ENCODE measurements at regions not wholly inside any gene's neighbourhood (a gene's known extent, or its start where the extent isn't known, plus 50 kb on each side); places are given as distances from the start of the nearest gene placed in this dataset.
"Not testable (repeated sequence)": the region's sequence is repeated elsewhere in the genome, so short reads cannot be mapped to it uniquely, and the experiment has no call there.

- DNase-seq (ENCODE audit: low read depth): no peak
These were observed 108.0 kb upstream of the CACHD1 start for GRCh38 chr1:64361974-64362373.

GRCh38 chr1:64363111-64363510, 106.8 kb upstream of the CACHD1 start:
- DNase-seq (ENCODE audit: low read depth): no peak

GRCh38 chr1:64363616-64364015, 106.3 kb upstream of the CACHD1 start:
- DNase-seq (ENCODE audit: low read depth): no peak

DNA sequence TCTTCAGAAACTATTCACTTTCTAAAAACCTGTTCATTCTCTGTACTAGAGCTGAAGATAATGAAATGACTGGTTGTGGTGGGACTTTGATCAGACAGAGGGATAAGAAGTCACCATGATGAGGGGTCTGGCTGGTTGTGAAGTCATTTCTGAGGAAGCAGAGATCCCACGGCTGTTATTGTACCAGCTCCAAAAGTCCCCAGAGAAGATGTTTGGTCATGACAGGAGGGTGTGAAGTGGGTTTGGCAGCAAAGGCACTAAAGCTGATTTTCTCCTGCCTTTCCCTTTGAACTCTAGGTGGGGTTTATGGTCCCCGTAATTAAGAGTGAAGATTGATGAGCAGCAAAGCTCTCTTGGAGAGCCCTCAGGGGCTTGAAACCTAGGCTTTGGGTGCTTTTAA, 103.1 kb upstream of the CACHD1 start:
- DNase-seq (ENCODE audit: low read depth): no peak

DNA sequence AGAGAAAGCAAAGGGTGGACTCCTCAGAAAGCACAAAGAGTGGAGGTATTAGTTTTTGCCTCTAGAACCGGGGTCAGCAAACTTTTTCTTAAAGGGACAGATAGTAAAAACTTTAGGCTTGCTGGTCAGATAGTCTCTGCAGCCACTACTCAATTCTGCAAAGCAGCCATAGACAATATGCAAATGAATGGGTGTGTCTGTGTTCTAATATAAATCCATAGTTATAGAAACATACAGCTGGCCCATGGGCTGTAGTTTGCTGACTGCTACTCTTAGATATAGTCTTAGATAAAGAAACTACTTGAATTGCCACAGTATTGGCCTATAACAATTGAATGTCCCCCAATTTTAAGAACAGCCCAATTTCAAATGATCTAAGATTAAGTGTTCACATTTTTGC, 101.6 kb upstream of the CACHD1 start:
- no peak for DNase-seq (ENCODE audit: low read depth)

DNA sequence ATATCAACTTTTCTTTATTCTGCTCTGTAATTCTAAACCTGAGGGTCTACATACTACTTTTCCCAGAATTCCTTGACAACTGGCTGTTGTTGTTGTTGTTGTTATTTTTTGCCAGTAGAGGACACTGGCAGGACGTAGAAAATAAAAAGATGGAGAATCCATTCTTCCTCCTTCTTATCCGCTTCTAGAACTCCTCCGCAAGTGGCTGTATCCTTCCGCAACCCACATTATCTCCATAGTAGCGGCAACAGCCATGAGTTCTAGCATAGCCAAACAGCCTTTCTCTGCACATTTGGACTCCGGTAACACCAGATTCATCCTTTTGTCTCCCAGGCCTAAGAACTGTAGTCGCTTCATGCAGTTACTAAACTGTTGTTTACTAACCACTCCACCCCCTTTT, 91.1 kb upstream of the CACHD1 start:
- no peak for DNase-seq (ENCODE audit: low read depth)

DNA sequence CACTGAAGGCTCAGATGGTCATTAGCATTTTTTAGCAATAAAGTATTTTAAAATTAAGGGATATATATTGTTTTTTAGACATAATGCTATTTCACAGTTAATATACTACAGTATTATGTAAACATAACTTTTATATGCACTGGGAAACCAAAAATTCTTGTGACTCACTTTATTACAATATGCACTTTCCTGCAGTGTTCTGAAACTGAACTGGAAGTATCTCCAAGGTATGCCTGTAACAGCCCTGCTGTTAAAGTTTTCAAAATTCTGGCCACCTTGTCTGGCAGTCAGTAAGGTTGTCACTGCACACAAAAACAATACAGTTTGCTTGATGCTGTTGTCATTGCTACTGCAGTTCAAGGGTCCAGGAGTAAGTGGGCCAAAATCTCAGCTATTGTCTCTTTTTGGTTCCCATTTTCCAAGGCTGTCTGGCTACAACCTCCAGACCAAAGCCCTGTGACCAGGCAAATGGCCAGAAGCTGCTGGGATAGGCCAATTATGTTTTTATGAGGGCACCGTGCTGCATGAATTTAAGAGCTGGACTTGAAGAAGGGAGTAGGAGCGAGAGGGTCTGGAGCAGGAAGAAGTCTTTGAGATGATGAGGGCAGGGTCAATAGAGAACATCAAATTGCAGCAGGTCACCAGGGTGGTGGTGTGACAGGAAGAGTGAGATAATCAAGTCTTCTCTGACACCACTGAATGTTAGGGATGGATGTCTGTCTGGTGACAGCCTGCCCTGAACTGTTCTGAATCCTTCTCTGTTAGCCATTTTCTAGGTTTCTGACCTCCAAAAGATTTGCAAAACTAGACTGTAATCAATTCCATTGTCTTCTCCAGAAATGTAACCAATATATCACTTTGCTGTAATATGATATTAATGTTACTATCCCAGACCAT, 82.3 kb upstream of the CACHD1 start:
- DNase-seq (ENCODE audit: low read depth): peak; percentile 3

GRCh38 chr1:64388336-64388735, 81.6 kb upstream of the CACHD1 start:
- DNase-seq (ENCODE audit: low read depth): no peak

DNA sequence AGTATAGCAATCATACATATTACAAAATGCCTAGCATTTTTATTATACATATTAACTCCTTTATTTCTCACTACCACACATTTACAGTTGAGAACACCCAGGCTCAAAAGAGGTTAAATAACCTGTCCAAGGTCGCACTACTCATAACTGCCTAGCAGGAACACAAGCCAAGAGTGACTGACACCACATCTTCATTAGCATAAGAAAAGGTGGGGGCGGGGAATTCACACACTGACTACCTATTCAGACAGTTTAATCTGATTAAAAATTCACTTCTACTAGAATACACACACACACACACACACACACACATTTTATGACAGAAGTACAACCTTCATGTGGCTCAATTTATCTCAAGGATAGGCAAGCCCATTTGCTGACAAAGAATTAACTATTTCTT, 77.8 kb upstream of the CACHD1 start:
- DNase-seq (ENCODE audit: low read depth): no peak

GRCh38 chr1:64393790-64394189, 76.1 kb upstream of the CACHD1 start:
- no peak for DNase-seq (ENCODE audit: low read depth)

- DNase-seq (ENCODE audit: low read depth): peak; percentile 10
These were observed 73.1 kb upstream of the CACHD1 start for GRCh38 chr1:64396817-64397216.

DNA sequence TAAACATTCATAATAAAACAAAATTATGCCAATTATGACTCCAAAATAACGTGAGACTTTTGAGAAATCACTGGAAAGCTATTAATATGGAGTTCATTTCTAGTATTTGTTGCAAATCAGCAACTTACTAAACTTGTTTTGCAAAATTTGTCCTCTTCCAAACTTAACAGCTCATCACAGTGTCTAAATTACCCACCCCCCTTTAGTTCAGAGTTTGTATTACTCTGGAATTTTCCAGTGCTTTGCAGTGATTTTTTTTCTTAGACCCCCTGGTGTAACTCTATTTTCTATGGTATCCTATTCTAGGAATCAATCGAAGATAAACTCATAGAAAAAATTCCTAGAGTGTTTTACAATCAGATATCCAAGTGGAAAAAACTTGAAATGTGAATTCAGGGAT, 72.4 kb upstream of the CACHD1 start:
- no peak for DNase-seq (ENCODE audit: low read depth)

DNA sequence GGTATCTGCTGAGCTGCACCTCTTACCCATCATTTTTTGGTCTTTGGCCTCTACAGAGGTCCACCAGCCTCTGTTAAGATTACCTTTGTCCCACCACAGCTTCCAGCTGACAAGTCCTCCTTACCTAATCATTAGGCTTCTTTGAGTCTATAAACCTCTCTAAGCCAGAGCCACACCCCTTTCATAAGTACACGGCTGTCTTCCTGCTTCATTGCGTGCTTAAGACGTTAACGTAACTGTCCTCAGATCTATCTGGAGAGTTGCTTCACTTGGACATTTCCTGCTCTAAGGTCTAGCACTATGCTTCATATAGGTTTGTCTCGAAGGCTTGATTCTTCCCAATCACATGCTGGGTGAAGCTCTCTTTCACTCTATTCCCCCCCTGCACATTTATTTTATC, 71.0 kb upstream of the CACHD1 start:
- no peak for DNase-seq (ENCODE audit: low read depth)

- no peak for DNase-seq (ENCODE audit: low read depth)
These were observed 68.6 kb upstream of the CACHD1 start for GRCh38 chr1:64401285-64401684.

GRCh38 chr1:64403331-64403730, 66.6 kb upstream of the CACHD1 start:
- peak; percentile 6 for DNase-seq (ENCODE audit: low read depth)

DNA sequence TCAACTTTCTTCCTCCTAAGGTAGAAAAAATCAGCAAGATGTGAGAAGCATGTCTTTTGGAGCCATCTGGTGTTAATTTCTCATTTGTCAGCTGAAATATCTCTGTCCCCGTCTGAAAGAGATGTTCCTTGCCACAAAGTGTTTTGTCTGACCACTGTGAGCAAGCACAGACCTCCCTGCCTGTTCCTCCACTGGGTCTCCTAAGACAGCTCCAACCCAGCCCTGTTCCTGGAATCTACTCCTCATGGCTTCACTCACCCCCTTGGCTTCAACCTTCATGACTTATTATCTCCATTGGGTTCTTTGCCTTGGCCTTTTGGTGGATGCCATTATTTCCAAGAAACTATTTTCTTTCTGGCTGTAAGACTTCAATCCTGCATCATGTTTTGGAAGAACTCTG, 65.7 kb upstream of the CACHD1 start:
- no peak for DNase-seq (ENCODE audit: low read depth)

- no peak for DNase-seq (ENCODE audit: low read depth)
These were observed 64.1 kb upstream of the CACHD1 start for GRCh38 chr1:64405833-64406232.

GRCh38 chr1:64410217-64410616, 59.7 kb upstream of the CACHD1 start:
- no peak for DNase-seq (ENCODE audit: low read depth)

DNA sequence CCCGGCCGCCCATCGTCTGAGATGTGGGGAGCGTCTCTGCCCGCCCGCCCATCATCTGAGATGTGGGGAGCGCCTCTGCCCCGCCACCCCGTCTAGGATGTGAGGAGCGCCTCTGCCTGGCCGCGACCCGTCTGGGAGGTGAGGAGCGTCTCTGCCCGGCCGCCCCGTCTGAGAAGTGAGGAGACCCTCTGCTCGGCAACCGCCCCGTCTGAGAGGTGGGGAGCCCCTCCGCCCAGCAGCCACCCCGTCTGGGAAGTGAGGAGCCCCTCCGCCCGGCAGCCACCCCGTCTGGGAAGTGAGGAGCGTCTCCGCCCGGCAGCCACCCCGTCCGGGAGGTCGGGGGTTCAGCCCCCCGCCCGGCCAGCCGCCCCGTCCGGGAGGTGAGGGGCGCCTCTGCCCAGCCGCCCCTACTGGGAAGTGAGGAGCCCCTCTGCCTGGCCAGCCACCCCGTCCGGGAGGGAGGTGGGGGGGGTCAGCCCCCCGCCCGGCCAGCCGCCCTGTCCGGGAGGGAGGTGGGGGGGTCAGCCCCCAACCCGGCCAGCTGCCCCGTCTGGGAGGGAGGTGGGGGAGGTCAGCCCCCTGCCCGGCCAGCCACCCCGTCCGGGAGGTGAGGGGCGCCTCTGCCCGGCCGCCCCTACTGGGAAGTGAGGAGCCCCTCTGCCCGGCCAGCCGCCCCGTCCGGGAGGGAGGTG, 54.9 kb upstream of the CACHD1 start:
- not testable (repeated sequence) for DNase-seq (ENCODE audit: low read depth)

GRCh38 chr1:64417803-64418202, 52.1 kb upstream of the CACHD1 start:
- no peak for DNase-seq (ENCODE audit: low read depth)

All from EH (cell line).